GM21825 (cell line): ENCODE measurements at regions not wholly inside any gene's neighbourhood (a gene's known extent, or its start where the extent isn't known, plus 50 kb on each side); places are given as distances from the start of the nearest gene placed in this dataset.
"Not testable (repeated sequence)": the region's sequence is repeated elsewhere in the genome, so short reads cannot be mapped to it uniquely, and the experiment has no call there.

Experiments
- ATAC-seq: cut with Tn5 transposase; IDR thresholded peaks from one replicate; pipeline ENCODE4 v1.9.1; 2021; ENCODE audit warnings: mild to moderate bottlenecking, moderate library complexity; ENCODE audit not compliant: unreplicated experiment

DNA sequence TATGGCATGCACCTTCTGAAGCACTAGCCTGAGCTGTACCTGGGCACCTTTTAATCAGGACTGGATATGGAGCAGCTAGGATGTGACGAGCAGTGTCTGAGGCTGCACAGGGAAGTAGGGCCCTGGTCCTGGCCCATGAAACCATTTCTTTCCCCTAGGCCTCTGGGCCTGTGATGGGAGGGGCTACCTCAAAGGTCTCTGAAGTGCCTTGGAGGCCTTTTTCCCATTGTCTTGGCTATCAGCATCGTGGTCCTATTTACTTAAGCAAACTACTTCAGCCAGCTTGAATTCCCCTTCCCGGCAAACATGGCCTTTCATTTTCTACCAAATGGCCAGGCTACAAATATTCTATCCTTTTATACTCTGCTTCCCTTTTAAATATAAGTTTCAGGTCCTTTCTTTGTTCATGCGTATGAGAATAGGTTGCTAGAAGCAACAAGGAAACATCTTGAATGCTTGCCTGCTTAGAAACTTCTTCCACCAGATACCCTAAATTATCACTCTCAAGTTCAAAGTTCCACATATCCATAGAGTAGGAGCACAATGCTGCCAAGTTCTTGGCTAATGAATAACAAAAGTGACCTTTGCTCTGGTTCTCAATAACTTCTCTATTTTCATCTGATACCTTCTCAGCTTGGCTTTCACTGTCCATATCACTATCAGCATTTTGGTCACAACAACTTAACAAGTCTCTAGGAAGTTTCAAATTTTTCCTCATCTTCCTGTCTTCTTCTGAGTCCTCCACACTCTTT lies 673.1 kb downstream of the HTR1B start:
- no peak for ATAC-seq

- no peak for ATAC-seq
Observed at GRCh38 chr6:76789580-76789979, 673.7 kb downstream of the HTR1B start.

- ATAC-seq = no peak
Observed at GRCh38 chr6:76788155-76788554, 675.1 kb downstream of the HTR1B start.

GRCh38 chr6:76779068-76779467 lies 684.2 kb downstream of the HTR1B start:
- no peak for ATAC-seq

- no peak for ATAC-seq
Observed at GRCh38 chr6:76776876-76777275, 686.4 kb downstream of the HTR1B start.

DNA sequence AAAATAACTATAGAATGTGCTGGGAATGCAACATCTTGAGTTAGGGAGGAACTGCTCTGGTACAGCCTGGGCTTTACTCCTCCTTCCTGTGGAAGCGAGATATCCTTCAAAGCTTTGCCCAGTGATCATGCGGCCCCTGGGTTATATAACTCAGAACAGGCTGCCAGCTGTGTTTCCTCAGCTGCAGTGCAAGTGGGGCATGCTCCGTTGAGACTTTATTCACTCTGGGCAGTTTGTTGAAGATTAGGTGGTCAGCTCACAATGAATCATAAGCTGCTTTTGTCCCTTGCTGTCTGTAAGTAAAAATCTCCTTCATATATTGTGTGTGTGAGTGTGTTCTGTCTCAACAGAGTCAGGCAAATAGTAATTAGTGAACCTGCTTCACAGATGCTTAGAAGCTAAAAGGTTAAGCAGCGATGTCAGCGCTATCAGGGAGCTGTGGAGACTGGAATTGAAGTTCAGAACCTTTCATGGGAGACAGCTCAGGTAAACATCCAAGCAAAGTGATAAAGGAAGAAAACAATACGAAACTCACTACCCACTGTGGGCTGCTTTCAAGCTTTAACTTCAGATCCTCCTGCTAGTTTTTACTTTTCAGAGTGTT lies 688.4 kb downstream of the HTR1B start:
- no peak for ATAC-seq

- no peak for ATAC-seq
Observed at GRCh38 chr6:76772951-76773350, 690.3 kb downstream of the HTR1B start.

- no peak for ATAC-seq
Observed at GRCh38 chr6:76771059-76771634, 692.1 kb downstream of the HTR1B start.

DNA sequence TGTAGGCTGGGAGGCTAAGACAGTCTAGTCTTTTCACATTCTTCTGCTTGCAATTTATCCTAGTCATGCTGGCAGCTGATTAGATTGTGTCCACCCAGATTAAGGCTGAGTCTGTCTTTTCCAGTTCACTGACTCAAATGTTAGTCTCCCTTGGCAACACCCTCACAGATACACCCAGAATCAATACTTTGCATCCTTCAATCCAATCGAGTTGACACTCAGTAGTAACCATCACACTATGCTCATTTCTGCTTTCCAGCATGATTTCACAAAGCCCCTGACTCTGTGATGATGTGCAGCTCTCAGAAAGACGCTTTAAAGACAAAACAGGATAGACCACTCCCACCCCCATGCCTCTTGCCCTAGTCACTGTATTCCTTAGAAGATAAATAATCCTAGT lies 693.0 kb downstream of the HTR1B start:
- no peak for ATAC-seq

- no peak for ATAC-seq
Observed at GRCh38 chr6:76768556-76768955, 694.7 kb downstream of the HTR1B start.

GRCh38 chr6:76764057-76764456 lies 691.6 kb upstream of the IMPG1 start:
- no peak for ATAC-seq

DNA sequence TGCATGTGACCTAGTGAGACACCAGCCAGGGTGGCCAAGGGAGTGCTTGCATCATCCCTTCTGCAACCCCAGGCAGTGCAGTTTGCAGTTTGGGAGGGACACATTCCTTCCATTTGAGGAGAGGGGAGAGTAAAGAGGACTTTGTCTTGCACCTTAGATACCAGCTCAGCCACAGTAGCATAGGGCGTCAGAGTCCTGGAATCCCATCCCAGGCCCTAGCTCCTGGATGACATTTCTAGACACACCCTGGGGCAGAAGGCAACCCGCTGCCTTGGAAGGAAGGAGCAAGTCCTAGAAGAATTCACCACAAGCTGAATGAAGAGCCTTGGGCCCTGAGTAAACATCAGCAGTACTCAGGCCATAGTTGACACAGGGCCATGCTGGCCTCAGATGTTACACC lies 680.4 kb upstream of the IMPG1 start:
- no peak for ATAC-seq

DNA sequence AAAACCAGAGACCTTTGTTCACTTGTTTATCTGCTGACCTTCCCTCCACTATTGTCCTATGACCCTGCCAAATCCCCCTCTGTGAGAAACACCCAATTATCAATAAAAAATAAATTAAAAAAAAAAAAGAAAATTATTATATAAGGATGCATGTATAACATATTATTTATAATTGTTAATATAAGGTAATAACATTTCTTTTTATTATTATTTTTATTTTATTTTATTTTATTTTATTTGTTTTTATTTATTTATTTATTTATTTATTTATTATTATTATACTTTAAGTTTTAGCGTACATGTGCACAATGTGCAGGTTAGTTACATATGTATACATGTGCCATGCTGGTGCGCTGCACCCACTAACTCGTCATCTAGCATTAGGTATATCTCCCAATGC lies 672.9 kb upstream of the IMPG1 start:
- not testable (repeated sequence) for ATAC-seq

DNA sequence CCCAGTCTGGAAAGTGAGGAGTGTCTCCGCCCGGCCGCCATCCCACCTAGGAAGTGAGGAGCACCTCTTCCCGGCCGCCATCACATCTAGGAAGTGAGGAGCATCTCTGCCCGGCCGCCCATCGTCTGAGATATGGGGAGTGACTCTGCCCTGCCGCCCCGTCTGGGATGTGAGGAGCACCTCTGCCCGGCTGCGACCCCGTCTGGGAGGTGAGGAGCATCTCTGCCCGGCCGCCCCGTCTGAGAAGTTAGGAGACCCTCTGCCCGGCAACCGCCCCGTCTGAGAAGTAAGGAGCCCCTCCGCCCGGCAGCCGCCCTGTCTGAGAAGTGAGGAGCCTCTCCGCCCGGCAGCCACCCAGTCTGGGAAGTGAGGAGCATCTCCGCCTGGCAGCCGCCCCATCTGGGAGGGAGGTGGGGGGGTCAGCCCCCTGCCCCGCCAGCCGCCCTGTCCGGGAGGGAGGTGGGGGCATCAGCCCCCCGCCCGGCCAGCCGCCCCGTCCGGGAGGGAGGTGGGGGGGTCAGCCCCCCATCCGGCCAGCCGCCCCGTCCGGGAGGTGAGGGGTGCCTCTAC lies 671.8 kb upstream of the IMPG1 start:
- not testable (repeated sequence) for ATAC-seq

GRCh38 chr6:76742919-76743318 lies 670.5 kb upstream of the IMPG1 start:
- no peak for ATAC-seq

DNA sequence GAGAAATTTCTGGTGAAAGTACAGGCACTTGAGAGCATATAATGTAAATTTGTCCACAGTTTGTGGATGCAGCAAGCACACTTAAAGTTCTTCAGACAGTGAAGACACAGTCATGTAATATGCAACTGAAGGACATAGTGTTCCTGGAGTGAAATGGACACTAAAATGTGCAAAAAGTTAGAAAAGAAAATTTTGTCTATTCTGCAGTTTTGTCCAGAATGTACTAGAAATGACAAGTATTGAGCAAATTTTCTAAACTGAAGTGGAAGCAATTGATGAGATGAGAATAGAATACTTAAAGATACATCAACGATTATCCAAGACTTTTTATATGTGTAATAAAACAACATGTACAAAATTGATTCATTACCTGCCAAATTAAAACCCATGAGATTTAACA lies 647.0 kb upstream of the IMPG1 start:
- ATAC-seq = no peak

- ATAC-seq = no peak
Observed at GRCh38 chr6:76708641-76709331, 636.3 kb upstream of the IMPG1 start.

DNA sequence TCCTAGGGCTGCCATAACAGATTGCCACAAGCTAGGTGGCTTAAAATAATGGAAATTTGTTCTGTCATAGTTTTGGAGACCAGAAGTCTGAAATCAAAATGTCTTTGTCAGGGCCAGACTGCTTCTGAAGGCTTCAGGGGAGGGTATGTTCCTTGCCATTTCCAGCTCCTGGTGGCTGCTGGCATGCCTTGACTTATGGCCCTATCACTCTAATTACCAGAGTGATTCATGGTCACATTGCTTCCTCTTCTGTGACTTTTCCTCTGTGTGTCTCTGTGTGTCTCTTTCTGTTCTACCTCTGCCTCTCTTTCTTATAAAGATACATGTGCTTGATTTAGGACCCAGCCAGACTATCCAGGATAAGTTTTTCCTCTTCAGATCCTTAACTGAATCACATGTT lies 635.2 kb upstream of the IMPG1 start:
- ATAC-seq = no peak

DNA sequence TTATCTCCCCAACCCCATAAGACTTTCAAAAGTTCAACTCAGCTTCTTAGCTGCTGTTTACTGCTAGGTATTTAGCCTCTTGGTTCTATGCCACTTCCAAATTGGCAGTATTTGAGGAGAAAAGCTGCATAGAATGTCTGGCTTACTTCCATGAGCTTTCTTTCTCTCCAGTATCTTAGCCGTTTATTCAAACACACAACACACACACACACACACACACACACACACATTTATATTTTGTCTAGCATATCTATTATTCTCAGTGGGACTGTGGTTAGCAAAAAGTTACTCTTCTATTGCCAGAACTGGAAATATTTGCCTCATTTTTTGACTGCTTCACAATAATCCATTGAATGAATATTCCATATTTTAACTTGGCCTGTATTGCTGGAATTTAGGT lies 634.2 kb upstream of the IMPG1 start:
- ATAC-seq = no peak

DNA sequence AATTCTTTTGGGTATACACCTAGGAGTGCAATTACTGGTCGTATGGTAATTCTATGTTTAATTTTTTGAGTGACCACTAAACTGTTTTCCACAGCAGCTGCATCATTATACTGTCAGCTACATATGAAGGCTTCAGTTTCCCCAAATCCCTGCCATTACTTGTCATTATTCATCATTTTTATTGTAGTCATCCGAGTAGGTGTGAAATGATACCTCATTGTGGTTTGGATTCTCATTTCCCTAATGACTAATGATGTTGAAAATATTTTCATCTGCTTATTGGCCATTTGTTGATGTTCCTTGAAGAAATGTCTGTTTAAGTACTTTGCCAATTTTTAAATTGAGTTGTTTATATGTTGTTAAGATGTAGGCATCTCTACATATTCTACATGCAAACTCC lies 633.6 kb upstream of the IMPG1 start:
- ATAC-seq = no peak

DNA sequence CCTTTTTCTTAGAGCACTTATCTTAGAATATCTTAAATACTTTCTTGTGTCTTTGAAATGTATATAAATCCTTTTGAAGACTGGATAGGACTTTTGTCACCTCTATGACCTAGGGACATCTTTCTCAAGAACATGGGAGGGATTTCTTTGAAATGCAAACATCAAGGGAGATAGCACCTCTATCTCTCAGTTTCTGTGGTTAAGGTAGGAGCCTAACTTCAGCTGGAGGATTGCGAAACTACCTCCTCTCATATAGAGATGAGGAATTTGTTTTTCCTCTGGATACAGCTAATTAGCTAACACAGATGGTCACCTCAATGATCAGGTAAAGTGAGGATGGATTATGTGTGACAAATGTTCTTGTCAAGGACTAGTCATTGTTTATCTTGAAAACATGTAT lies 631.3 kb upstream of the IMPG1 start:
- ATAC-seq = no peak

DNA sequence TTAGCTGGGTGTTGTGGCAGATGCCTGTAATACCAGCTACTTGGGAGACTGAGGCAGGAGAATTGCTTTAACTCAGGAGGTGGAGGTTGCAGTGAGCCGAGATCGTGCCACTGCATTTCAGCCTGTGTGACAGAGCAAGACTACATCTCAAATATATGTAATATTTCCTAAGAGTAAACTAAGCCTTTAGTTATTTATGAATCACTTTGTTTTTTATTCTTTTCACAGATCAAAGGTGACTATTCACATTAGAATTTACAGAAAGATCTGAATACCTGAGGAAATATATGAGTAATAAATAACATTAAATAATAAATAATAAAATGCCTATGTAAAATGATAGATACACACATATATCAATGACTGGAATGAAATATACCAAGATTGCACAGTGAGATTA lies 630.8 kb upstream of the IMPG1 start:
- no peak for ATAC-seq
